ENCODE measurements at regions not wholly inside any gene's neighbourhood (a gene's known extent, or its start where the extent isn't known, plus 50 kb on each side); places are given as distances from the start of the nearest gene placed in this dataset.

GRCh38 chr3:107884719-107885460 lies 205.9 kb downstream of the CD47 start:
- ATAC-seq (ENCODE audit: low FRiP score) (no peak), DNase-seq (ENCODE audit: low spot score) (no peak)
- TF ChIP-seq CTCF (IDR thresholded peaks at IDR 0.05): no peak

GRCh38 chr3:107884028-107884427 lies 206.8 kb downstream of the CD47 start:
- no peak for ATAC-seq (ENCODE audit: low FRiP score)
- no peak for TF ChIP-seq CTCF (IDR thresholded peaks at IDR 0.05)
- DNase-seq (ENCODE audit: low spot score): no peak

GRCh38 chr3:107882881-107883280 lies 207.9 kb downstream of the CD47 start:
- ATAC-seq (ENCODE audit: low FRiP score): no peak
- no peak for TF ChIP-seq CTCF (IDR thresholded peaks at IDR 0.05)
- DNase-seq (ENCODE audit: low spot score): no peak

GRCh38 chr3:107882261-107882660 lies 208.6 kb downstream of the CD47 start:
- TF ChIP-seq CTCF (IDR thresholded peaks at IDR 0.05): no peak
- ATAC-seq (ENCODE audit: low FRiP score) (no peak), DNase-seq (ENCODE audit: low spot score) (no peak)

GRCh38 chr3:107881509-107881908 lies 209.3 kb downstream of the CD47 start:
- DNase-seq (ENCODE audit: low spot score) (no peak), ATAC-seq (ENCODE audit: low FRiP score) (no peak)
- TF ChIP-seq CTCF (IDR thresholded peaks at IDR 0.05): no peak

GRCh38 chr3:107880702-107881101 lies 210.1 kb downstream of the CD47 start:
- DNase-seq (ENCODE audit: low spot score) (no peak), ATAC-seq (ENCODE audit: low FRiP score) (no peak)
- no peak for TF ChIP-seq CTCF (IDR thresholded peaks at IDR 0.05)

- DNase-seq (ENCODE audit: low spot score) (no peak), ATAC-seq (ENCODE audit: low FRiP score) (no peak)
- no peak for TF ChIP-seq CTCF (IDR thresholded peaks at IDR 0.05)
These were observed 212.9 kb downstream of the CD47 start for GRCh38 chr3:107877936-107878335.

Measured in omental fat pad (tissue), 3 donors.